H9 (cell line): ENCODE measurements at regions not wholly inside any gene's neighbourhood (a gene's known extent, or its start where the extent isn't known, plus 50 kb on each side); places are given as distances from the start of the nearest gene placed in this dataset.

ENCODE experiments used
- DNase-seq: peaks from one replicate; pipeline ENCODE4 v3.0.0-alpha.2; 2017
- H2AFZ ChIP-seq: one replicate; pipeline ENCODE4 v1.6.1; 2013; ENCODE audit warnings: mild to moderate bottlenecking, low read length, control low read depth, moderate library complexity
- H2AK5ac ChIP-seq: 2 replicates; pipeline ENCODE4 v1.6.1; 2013; ENCODE audit warnings: low read length, control low read depth, mixed read lengths; ENCODE audit not compliant: insufficient read length
- H2BK120ac ChIP-seq: one replicate; pipeline ENCODE4 v1.6.1; 2013; ENCODE audit warnings: low read depth, mild to moderate bottlenecking, low read length, control low read depth, inconsistent platforms; ENCODE audit not compliant: poor library complexity, severe bottlenecking
- H2BK12ac ChIP-seq: 2 replicates; pipeline ENCODE4 v1.6.1; 2013; ENCODE audit warnings: low read length, control low read depth, mixed read lengths, low read depth; ENCODE audit not compliant: insufficient read length
- H2BK15ac ChIP-seq: 2 replicates; pipeline ENCODE4 v1.6.1; 2013; ENCODE audit warnings: low read depth, low read length, control low read depth
- H2BK20ac ChIP-seq: one replicate; pipeline ENCODE4 v1.6.1; 2013; ENCODE audit warnings: low read depth, mild to moderate bottlenecking, low read length, control low read depth, inconsistent platforms; ENCODE audit not compliant: poor library complexity, severe bottlenecking
- H2BK5ac ChIP-seq: 2 replicates; pipeline ENCODE4 v1.6.1; 2013; ENCODE audit warnings: low read length, control low read depth, mixed read lengths; ENCODE audit not compliant: insufficient read length
- H3K14ac ChIP-seq: 2 replicates; pipeline ENCODE4 v1.6.1; 2013; ENCODE audit warnings: low read length, control low read depth; ENCODE audit not compliant: insufficient read depth
- H3K18ac ChIP-seq: 2 replicates; pipeline ENCODE4 v1.6.1; 2013; ENCODE audit warnings: low read depth, mild to moderate bottlenecking, mixed read lengths, low read length, control low read depth; ENCODE audit not compliant: insufficient read length
- H3K23ac ChIP-seq: 2 replicates; pipeline ENCODE4 v1.6.1; 2013; ENCODE audit warnings: low read length, control low read depth, mixed read lengths, low read depth; ENCODE audit not compliant: insufficient read length
- H3K23me2 ChIP-seq: 2 replicates; pipeline ENCODE4 v1.6.1; 2013; ENCODE audit warnings: low read depth, mild to moderate bottlenecking, mixed read lengths, low read length, control low read depth; ENCODE audit not compliant: insufficient read length, poor library complexity, severe bottlenecking
- H3K27ac ChIP-seq: 2 replicates; pipeline ENCODE4 v1.5.1; 2013; ENCODE audit warnings: low read length, control low read depth, mixed read lengths, low read depth; ENCODE audit not compliant: insufficient read length
- H3K27me3 ChIP-seq: 2 replicates; pipeline ENCODE4 v1.6.1; 2013; ENCODE audit warnings: low read length, control low read depth, inconsistent platforms; ENCODE audit not compliant: insufficient read depth
- H3K4ac ChIP-seq: 2 replicates; pipeline ENCODE4 v1.6.1; 2013; ENCODE audit warnings: low read depth, mild to moderate bottlenecking, control low read depth, inconsistent platforms, low read length, moderate library complexity
- H3K4me1 ChIP-seq: 2 replicates; pipeline ENCODE4 v1.6.1; 2013; ENCODE audit warnings: low read length, control low read depth, inconsistent platforms; ENCODE audit not compliant: insufficient read depth
- H3K4me2 ChIP-seq: 2 replicates; pipeline ENCODE4 v1.6.1; 2013; ENCODE audit warnings: low read length, control low read depth, mixed read lengths; ENCODE audit not compliant: insufficient read length, insufficient read depth
- H3K56ac ChIP-seq: 2 replicates; pipeline ENCODE4 v1.6.1; 2013; ENCODE audit warnings: low read depth, mild to moderate bottlenecking, mixed read lengths, low read length, control low read depth; ENCODE audit not compliant: insufficient read length
- H3K79me1 ChIP-seq: 2 replicates; pipeline ENCODE4 v1.6.1; 2013; ENCODE audit warnings: low read depth, mild to moderate bottlenecking, moderate library complexity, low read length, control low read depth, inconsistent platforms; ENCODE audit not compliant: insufficient read depth, poor library complexity, severe bottlenecking
- H3K79me2 ChIP-seq: 2 replicates; pipeline ENCODE4 v1.6.1; 2013; ENCODE audit warnings: low read length, control low read depth, inconsistent platforms; ENCODE audit not compliant: insufficient read depth
- H3K9ac ChIP-seq: 2 replicates; pipeline ENCODE4 v1.6.1; 2013; ENCODE audit warnings: low read length, control low read depth, mixed read lengths; ENCODE audit not compliant: insufficient read length; ENCODE audit errors: extremely low read depth
- H3K9me3 ChIP-seq: one replicate; pipeline ENCODE4 v1.6.1; 2013; ENCODE audit warnings: low read depth, low read length, inconsistent platforms; ENCODE audit not compliant: control insufficient read depth
- H3T11ph ChIP-seq: one replicate; pipeline ENCODE4 v1.6.1; 2013; ENCODE audit warnings: mild to moderate bottlenecking, low read length, control low read depth, inconsistent platforms
- H4K20me1 ChIP-seq: one replicate; pipeline ENCODE4 v1.6.1; 2013; ENCODE audit not compliant: control insufficient read depth, insufficient read length, insufficient read depth
- H4K5ac ChIP-seq: 2 replicates; pipeline ENCODE4 v1.6.1; 2013; ENCODE audit warnings: low read depth, mild to moderate bottlenecking, mixed read lengths, low read length, control low read depth; ENCODE audit not compliant: insufficient read length
- H4K8ac ChIP-seq: replicated peaks from 2 replicates; pipeline ENCODE4 v1.6.1; 2013; ENCODE audit warnings: low read length, control low read depth, mixed read lengths, low read depth; ENCODE audit not compliant: insufficient read length
- H4K91ac ChIP-seq: 2 replicates; pipeline ENCODE4 v1.6.1; 2013; ENCODE audit warnings: low read depth, mild to moderate bottlenecking, moderate library complexity, mixed read lengths, low read length, control low read depth; ENCODE audit not compliant: insufficient read length
- H3K27ac Mint-ChIP-seq, 3 experiments: 2 replicates in 2 of 3; 3 replicates in 1 of 3; pipeline ENCODE4 v1.8.0; 2020 to 2021; ENCODE audit warnings: mixed read lengths in 3 of 3, mild to moderate bottlenecking in 1 of 3, moderate library complexity in 1 of 3
- H3K27me3 Mint-ChIP-seq: 2 replicates; pipeline ENCODE4 v1.8.0; 2021; ENCODE audit warnings: low read depth, mild to moderate bottlenecking, moderate library complexity, mixed read lengths
- H3K36me3 Mint-ChIP-seq, 3 experiments: 2 replicates in 2 of 3; 3 replicates in 1 of 3; pipeline ENCODE4 v1.8.0; 2020 to 2021; ENCODE audit warnings: low read depth in 3 of 3, mixed read lengths in 3 of 3; ENCODE audit not compliant: insufficient read depth in 1 of 3
- H3K4me1 Mint-ChIP-seq, 2 experiments: 2 replicates each; pipeline ENCODE4 v1.8.0; 2020; ENCODE audit warnings: mixed read lengths in 2 of 2
- H3K4me3 Mint-ChIP-seq, 2 experiments: 2 replicates in 1 of 2; 3 replicates in 1 of 2; pipeline ENCODE4 v1.8.0; 2020 to 2021; ENCODE audit warnings: mild to moderate bottlenecking in 2 of 2, mixed read lengths in 2 of 2, moderate library complexity in 1 of 2
- H3K9me3 Mint-ChIP-seq, 2 experiments: 2 replicates in 1 of 2; 3 replicates in 1 of 2; pipeline ENCODE4 v1.8.0; 2020; ENCODE audit warnings: mild to moderate bottlenecking in 2 of 2, mixed read lengths in 2 of 2, moderate library complexity in 1 of 2
- CTCF ChIP-seq: fragments of 200-600 bp; sonication (generic); conservative IDR thresholded peaks from 3 replicates; pipeline ENCODE4 v1.8.0; 2021; ENCODE audit warnings: antibody characterized with exemption, mild to moderate bottlenecking
- WGBS: extraction: QIAGEN DNeasy Blood & Tissue Kit; methylation state at CpG from one replicate; pipeline ENCODE4 v1.1.7; 2013; ENCODE audit warnings: missing lambda C conversion rate, low lambda C conversion rate, mixed read lengths; ENCODE audit not compliant: insufficient read length; ENCODE audit errors: extremely low coverage; 5-methylcytosine and 5-hydroxymethylcytosine counted together

GRCh38 chr10:31143331-31143935 lies 111.8 kb upstream of the ZNF438 start:
- Mint-ChIP-seq H3K36me3 (no peaks in the 10 kb centered on the region), H3K9me3 (no peaks in the 10 kb centered on the region), H3K27ac (no peak overlapping the region), H3K27me3 (peaks cover 4% of the 10 kb centered on the region; the same call in 1 of the 2 replicates), H3K4me3 (no peak overlapping the region), H3K4me1 (peaks cover 9 to 11% of the 10 kb centered on the region in 2 experiments)
- Histone ChIP-seq H2AFZ (no peak overlapping the region), H2BK20ac (no peak overlapping the region), H3K4ac (no peak overlapping the region), H2BK15ac (no peak overlapping the region), H4K8ac (no peak overlapping the region), H3K9me3 (no peaks in the 10 kb centered on the region), H3K4me2 (no peak overlapping the region), H3T11ph (no peak overlapping the region), H3K27me3 (no peaks in the 10 kb centered on the region), H3K56ac (no peak overlapping the region), H3K27ac (no peak overlapping the region), H3K23ac (no peak overlapping the region), H2BK5ac (no peak overlapping the region), H3K9ac (no peak overlapping the region), H3K79me1 (no peaks in the 10 kb centered on the region), H4K20me1 (no peaks in the 10 kb centered on the region), H2AK5ac (no peak overlapping the region), H3K18ac (no peak overlapping the region), H4K5ac (no peak overlapping the region), H3K14ac (no peak overlapping the region), H3K4me1 (no peaks in the 10 kb centered on the region; the same call in 1 of the 2 replicates), H3K23me2 (no peaks in the 10 kb centered on the region), H2BK12ac (no peak overlapping the region), H3K79me2 (no peaks in the 10 kb centered on the region), H4K91ac (no peak overlapping the region), H2BK120ac (no peak overlapping the region)
- no CpG with 5 or more reads among the region's 5 CpGs for WGBS
- no peak for DNase-seq
- no peak for TF ChIP-seq CTCF
